ENCODE measurements at regions not wholly inside any gene's neighbourhood (a gene's known extent, or its start where the extent isn't known, plus 50 kb on each side); places are given as distances from the start of the nearest gene placed in this dataset.

GRCh38 chrX:25548811-25549210 is 533.0 kb upstream of the ARX start:
- TF ChIP-seq, protein P1, sequence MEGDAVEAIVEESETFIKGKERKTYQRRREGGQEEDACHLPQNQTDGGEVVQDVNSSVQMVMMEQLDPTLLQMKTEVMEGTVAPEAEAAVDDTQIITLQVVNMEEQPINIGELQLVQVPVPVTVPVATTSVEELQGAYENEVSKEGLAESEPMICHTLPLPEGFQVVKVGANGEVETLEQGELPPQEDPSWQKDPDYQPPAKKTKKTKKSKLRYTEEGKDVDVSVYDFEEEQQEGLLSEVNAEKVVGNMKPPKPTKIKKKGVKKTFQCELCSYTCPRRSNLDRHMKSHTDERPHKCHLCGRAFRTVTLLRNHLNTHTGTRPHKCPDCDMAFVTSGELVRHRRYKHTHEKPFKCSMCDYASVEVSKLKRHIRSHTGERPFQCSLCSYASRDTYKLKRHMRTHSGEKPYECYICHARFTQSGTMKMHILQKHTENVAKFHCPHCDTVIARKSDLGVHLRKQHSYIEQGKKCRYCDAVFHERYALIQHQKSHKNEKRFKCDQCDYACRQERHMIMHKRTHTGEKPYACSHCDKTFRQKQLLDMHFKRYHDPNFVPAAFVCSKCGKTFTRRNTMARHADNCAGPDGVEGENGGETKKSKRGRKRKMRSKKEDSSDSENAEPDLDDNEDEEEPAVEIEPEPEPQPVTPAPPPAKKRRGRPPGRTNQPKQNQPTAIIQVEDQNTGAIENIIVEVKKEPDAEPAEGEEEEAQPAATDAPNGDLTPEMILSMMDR (IDR thresholded peaks at IDR 0.05), result no peak
- no peak for TF ChIP-seq EP300 (IDR thresholded peaks at IDR 0.05)

All from tibial nerve (tissue), 4 donors.